Fibroblast of skin of left biceps (primary cell): ENCODE measurements at regions not wholly inside any gene's neighbourhood (a gene's known extent, or its start where the extent isn't known, plus 50 kb on each side); places are given as distances from the start of the nearest gene placed in this dataset.
"Not testable (repeated sequence)": the region's sequence is repeated elsewhere in the genome, so short reads cannot be mapped to it uniquely, and the experiment has no call there.

Experiments
- DNase-seq, 2 experiments: peaks; one replicate each; pipeline ENCODE4 v3.0.0-alpha.2; 2013; ENCODE audit warnings: low read depth in 2 of 2

DNA sequence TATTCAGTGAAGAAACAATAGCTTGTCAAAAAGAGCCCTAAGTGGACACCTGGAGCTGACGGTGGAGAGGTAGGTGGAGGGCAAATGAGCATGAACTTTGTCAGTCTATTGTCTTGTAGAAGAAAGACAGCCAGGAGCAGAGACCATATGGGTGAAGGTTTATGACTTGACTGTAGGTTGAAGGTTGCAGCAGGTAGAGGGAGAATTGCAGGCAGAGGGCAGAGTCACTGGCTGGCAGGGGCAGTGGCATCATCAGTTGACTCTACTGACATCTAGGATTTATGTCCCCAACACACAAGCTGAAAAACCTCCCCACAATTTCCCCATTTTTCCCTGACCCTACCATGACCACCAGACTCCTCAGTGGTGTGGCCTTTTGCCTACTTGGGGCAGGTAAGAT is 243.6 kb upstream of the PRSS58 start:
- no peak for DNase-seq

DNA sequence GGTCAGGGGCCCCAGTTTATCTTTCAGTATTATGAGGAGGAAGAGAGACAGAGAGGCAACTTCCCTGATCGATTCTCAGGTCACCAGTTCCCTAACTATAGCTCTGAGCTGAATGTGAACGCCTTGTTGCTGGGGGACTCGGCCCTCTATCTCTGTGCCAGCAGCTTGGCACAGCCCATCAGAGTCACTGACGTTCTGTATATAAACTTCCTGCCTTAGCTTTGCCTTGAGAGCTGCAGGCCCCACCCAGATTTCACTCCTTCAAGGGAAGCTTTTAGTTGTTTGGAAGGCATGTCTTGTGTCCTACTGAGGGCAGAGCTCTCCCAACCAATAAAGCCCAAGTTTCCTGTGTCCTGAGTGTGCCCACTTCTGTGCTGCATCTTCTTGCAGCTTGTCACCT is 242.5 kb upstream of the PRSS58 start:
- no peak for DNase-seq

DNA sequence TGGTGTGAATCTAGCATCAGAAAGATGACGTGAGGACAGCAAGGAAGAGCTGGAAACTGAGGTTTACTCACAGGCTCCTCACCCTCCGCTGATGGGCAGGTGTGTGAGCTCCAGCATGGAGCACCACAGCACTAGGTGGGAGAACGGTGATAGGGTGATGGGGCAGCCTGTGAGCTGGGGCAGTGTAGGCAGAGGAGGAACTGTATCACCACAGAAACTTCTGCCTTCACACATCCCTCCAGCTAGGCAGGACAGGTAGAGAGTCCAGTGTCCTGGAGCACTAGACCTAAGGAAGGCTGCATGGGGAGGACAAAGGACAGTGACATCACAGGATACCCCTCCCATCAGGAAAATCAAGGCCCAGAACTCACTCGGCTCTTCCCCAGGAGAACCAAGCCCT is 241.8 kb upstream of the PRSS58 start:
- DNase-seq = no peak

DNA sequence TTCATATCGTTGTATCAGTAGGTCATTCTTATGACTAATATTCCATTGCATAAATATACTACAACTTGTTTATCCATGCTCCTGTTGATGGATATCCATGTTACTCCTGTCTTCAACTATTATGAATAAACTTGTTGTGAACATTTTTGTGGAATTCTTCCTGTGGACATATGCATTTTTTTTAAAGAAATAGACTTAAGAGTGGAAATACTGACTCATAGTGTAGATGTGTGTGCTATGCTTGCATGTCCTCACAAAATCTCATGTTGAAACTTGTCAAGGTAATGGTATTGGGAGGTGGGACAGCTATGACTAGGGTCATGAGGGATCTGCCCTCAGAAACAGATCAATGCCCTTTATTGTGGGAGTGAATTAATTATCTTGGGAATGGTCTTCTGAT is 240.5 kb upstream of the PRSS58 start:
- no peak for DNase-seq

DNA sequence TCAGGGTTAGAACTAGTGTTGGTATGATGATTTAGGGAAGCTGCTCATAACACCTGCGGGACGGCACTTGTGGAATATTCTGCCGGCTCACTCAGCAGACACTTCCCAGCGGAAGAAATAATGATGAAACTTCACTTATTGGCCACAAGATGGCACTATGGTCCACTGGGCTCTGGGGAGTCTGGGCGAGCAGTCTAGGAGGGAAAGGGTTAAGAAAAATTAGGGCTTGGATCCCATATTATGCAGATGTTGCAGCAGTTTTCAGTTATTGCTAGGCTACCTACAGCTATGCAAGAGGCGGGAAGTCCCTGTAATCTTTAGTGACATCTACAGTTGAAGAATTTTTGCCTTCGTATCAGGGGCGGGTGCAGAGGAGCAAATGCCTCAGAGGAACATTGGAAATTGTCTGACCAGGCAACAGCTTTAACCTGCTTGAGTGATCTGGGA is 238.7 kb upstream of the PRSS58 start:
- DNase-seq = peak in 1 of 2 experiments; percentile 21

DNA sequence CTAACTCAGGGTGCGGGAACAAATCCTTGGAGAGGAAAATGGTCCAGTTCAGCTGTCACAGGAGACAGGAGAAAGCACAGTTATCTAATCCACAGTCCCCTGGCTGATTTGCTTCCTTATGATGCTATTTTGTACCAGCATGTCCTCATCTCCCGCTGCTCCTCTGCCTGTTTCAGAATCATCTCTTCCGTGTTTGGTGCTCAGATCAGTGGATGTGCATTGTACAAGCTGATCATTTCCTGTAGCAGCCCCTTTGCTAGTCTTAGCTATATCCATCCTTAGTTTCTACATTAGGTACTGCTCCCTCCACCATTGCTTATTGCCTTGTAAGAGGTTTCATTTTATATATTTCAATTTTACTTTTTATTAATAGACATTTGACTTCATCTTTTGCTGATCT is 238.0 kb upstream of the PRSS58 start:
- not testable (repeated sequence) for DNase-seq

DNA sequence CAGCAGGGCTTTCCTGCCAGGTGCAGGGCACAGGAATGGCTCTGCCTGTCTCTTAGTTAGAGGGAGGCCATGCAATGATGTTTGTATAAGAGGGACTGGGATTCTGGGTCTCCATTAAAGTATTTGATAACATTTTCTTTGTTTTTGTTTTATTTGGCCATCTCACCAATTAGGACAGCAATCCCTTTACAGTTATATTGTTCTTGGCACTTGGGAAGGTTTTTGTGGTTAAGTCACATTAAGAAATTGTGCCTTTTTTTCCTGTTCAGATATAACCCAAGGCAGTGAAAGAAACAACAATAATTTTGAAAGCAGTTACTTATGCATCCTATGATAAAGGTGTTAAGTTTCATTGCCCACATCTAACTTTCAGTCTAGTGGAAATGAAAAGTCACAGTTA is 237.4 kb upstream of the PRSS58 start:
- DNase-seq = not testable (repeated sequence)

DNA sequence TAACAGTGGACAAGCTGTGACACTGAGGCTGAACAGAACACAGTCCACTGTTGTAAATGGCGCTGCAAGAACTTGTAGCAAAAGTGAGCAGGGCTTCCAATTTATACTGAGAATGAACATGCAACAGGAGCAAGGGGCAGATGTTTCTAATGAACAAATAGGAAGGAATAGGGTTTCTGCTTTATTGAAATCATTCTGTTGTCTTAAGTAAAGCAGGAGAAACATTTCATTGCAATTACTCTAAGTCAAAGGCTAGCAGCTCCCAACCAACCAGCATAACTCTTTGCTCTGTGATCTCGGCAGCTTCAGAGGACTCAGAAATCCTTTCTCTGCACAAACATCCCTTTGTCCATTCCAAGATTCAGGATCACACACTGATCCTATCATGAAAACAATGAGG is 236.2 kb upstream of the PRSS58 start:
- DNase-seq = no peak

DNA sequence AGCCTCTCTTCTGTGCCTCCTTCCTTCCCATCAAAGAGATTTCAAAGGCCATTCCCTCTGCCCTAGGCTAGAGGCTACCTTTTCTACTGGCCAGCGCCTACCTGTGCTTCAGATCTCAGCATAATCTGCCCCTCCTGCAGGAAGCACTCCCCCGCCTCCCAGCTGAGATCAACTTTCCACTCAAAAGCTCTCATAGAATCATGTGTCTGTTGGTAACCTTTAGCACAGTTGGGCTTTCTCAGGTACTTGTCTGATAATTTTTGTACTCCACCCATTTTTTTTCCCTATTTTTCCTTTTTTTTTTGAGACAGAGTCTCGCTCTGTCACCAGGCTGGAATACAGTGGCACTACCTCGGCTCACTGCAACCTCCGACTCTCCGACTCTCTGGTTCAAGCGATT is 231.0 kb upstream of the PRSS58 start:
- DNase-seq = no peak

DNA sequence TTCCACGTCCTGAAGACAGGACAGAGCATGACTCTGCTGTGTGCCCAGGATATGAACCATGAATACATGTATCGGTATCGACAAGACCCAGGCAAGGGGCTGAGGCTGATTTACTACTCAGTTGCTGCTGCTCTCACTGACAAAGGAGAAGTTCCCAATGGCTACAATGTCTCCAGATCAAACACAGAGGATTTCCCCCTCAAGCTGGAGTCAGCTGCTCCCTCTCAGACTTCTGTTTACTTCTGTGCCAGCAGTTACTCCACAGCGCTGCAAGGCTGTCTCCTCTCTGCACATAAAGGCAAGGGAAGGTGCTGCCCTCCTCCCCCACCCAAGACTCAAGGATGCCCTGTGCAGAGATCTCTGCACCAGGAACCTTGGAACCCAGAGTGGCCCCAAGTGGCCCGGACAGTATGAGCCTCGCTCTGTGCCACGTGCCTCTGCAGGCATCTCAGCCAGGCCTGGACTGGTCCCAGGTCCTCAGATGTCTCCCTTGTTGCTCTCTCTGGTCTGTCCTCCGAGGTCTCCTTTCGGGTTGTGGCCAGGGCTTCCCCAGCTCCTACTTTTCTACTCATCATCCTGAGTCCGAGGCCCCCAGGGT is 230.3 kb upstream of the PRSS58 start:
- no peak for DNase-seq

DNA sequence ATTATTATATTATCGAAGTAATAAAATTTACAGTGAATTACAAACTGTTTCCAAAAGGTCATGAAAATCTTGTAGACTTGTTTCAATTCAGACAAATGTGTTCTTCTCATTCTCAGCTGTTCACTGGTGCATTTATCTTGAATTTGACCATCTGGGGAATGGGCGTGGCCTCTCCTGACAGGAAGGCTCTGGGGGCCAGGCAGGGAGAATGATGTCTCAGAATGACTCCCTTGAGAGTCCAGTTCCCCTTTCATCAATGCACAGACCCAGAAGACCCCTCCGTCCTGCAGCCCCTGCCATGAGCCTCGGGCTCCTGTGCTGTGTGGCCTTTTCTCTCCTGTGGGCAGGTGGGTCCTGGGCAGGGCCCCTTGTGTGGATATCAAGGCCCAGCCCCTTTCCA is 229.7 kb upstream of the PRSS58 start:
- DNase-seq = not testable (repeated sequence)

DNA sequence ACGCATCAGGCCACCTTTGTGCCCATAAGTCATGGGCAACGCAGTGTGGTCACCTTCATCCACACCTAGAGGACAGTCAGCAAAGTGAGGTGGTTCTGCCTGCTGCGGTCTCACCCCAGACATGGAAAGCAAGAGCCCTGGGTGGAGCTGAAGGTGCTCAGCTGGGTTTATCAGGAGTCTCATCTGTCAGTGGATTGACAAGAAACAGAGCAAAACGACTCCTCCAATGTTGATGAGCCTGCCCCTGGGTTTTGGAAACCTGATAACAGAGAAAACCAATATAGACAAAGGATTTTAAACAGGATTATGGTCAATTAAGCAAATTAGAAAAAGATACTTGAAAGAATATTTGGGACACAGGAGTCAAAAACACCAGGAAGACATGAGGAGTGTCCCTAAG is 229.3 kb upstream of the PRSS58 start:
- DNase-seq = no peak

DNA sequence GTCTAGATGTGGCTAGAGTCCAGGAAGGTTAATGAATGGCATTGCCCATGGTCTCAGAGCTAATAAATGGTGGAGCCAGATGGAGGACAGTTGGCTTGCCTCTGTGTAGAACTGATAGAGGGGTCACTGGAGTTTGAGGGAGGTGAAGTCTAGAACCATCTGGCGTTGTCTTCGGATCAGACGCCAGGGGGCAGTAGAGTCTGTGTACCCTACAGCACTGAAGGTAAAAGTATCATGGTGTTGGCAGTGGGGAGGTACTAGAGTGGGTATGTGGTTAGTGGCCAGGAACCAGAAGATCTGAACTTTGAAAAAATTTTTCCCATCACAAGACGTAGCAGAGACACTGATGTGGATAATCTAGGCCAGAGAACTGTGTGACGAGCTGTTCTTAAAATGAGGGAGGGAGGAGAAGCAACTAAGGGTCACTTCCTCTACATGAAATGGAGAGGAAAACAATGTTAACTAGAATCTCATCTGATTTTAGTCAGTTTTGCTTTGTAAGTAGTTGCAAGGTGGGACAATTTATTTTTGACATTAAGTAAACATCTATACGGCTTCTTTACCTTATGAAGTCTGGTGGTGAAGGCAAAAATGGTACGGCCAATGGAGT is 227.9 kb upstream of the PRSS58 start:
- DNase-seq = no peak

DNA sequence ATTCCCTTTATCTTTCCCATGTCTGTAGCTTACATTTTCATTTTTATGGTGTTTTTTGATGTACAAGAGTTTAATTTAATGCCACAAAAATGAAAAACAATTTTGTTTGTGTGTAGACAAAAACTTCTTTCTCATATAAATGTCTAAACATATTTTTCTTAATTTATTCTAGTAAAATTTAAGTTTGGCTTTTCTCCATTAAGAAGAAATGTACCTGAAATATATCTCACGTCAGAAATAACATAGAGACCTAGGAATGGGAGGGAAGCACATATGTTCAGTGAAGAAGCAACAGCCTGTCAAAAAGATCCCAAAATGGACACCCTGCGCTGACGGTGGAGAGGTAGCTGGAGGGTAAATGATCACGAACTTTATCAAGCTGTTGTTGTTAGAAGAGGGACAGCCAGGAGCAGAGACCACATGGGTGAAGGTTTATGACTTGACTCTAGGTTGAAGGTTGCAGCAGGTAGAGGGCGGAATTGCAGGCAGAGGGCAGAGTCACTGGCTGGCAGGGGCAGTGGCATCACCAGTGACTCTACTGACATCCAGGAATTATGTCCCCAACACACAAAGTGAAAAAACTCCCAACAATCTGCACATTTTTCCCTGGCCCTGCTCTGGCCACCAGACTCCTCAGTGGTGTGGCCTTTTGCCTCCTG is 225.9 kb upstream of the PRSS58 start:
- DNase-seq = no peak

DNA sequence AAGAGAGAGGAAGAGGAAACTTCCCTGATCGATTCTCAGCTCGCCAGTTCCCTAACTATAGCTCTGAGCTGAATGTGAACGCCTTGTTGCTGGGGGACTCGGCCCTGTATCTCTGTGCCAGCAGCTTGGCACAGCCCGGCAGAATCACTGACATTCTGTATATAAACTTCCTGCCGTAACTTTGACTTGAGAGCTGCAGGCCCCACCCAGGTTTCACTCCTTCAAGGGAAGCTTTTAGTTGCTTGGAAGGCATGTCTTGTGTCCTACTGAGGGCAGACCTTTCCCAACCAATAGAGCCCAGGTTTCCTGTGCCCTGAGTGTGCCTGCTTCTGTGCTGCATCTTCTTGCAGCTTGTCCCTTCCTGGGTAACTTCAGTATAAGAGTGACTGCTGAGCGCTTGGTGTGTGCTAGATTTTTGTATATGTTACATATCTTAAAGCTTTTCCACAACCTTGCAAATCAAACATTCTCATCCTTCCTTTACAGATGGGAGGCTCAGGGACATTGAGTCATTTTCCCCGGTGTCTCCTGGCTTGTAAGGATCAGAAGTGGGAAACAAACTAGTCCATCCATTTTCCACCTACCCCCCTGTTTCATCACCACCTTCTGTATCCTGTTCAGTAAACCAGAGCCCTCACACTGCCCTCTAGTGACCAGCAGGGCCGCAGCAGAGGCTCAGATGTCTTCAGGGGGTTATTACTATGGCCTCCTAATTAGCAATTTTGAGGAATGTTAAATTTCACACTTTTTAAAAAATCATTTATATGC is 225.2 kb upstream of the PRSS58 start:
- DNase-seq = no peak

DNA sequence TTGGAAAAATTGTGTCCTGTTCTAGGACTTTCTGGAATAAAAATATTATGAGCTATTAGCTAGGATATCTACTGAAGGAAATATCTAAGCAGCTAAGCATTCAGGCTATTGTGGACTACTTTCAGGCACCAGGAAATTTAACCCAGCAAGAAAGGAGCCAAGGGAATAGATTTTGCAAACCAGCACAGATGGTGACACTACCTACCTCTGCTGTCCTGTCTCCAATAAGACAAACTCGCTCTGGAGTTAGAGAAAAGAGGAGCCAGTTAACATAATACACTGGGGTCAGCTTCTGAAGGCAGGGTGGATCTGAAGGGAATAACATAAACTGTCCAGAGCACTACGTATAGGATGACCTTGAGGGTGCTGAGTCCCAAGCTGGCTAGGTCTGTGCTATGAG is 223.7 kb upstream of the PRSS58 start:
- no peak for DNase-seq

DNA sequence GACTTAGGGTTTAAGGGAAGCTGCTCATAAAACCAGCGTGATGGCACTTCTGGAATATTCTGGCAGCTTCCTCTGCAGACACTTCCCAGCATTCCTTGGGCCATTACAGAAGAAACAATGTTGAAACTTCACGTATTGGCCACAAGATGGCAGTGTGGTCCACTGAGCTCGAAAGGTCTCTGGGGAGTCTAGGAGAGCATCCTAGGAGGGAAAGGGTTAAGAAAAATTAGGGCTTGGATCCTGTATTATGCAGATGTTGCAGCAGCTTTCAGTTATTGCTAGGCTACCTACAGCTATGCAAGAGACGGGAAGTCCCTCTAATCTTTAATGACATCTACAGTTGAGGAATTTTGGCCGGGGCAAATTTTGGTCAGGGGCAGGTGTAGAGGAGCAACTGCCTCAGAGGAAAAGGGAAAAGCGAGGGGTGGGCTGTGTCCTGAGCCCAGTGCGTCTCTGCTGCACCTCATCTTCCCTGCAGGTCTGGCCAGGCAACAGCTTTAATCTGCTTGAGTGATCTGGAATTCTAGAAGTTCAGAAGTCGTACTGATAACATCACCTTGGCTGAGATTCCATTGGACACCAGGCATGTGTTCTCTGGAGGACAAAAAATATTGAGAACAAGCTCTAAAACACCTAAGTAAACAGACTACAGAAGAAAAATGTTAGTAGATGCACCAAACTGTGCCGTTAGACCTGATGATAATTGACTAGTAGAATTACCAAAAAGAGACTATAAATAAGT is 220.8 kb upstream of the PRSS58 start:
- DNase-seq = peak in 1 of 2 experiments; percentile 38

DNA sequence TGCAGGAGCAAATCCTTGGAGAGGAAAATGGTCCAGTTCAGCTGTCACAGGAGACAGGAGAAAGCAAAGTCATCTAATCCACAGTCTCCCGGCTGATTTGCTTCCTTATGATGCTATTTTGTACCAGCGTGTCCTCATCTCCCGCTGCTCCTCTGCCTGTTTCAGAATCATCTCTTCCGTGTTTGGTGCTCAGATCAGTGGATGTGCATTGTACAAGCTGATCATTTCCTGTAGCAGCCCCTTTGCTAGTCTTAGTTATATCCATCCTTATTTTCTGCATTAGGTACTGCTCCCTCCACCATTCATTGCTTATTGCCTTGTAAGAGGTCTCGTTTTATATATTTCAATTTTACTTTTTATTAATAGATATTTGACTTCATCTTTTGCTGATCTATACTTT is 219.9 kb upstream of the PRSS58 start:
- DNase-seq = not testable (repeated sequence)

DNA sequence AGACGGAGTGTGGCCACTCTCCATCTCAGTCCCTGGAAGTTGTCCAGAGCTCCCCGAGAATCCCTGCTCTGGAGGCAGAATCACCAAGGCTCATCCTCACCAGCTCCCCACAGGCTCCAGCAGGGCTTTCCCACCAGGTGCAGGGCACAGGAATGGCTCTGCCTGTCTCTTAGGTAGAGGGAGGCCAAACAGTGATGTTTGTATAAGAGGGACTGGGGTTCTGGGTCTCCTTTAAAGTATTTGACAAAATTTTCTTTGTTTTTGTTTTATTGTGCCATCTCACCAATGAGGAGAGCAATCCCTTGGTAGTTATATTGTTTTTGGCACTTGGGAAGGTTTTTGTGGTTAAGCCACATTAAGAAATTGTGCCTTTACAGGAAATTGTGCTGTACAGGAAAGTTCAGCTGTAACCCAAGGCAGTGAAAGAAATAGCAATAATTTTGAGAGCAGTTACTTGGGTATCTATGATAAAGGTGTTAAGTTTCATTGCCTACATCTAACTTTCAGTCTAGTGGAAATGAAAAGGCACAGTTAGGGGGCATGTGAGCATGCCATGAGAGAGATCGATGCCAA is 219.3 kb upstream of the PRSS58 start:
- DNase-seq = no peak

DNA sequence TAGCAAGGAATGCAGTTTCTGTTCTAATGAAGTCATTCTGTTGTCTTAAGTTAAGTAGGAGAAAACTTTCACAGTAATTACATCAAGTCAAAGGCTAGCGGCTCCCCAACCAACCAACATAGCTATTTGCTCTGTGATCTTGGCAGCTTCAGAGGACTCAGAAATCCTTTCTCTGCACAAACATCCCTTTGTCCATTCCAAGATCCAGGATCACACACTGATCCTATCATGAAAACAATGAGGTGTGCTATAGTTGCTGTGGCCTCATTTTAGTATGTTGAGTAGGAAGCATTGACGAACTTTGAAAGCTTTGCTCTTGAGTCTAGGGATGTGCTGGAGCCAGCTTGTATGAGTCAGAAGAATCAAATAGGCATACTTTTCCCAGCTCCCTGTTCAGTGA is 218.2 kb upstream of the PRSS58 start:
- no peak for DNase-seq

DNA sequence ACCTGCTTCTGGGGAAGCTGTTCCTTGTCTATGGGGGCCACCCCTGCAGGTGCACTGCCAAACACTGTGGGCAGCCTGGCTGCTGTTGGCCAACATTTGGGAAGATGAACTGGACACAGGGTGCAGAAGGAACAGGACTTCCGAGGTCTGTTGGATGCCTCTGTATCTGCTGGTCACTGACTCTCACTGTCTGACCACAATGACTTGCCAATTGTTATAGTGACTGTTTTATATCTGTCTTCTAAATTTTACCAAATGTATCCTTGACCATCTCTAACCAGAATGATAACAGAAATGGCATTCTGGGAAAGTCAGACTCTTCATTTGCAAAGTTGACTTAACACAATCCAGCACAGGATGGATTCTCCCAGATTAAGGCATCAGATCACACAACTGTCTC is 214.0 kb upstream of the PRSS58 start:
- no peak for DNase-seq

DNA sequence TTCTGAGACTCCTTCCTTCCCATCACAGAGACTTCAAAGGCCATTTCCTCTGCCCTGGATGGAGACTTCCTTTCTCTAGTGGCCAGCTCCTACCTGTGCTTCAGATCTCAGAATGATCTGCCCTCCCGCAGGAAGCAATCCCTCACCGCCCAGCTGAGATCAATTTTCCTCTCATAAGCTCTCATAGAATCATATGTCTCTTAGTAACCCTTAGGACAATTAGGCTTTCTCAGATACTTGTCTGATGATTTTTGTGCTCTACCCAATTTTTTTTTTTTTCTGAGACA is 212.6 kb upstream of the PRSS58 start:
- no peak for DNase-seq
